HCT116 (cell line): ENCODE measurements at regions not wholly inside any gene's neighbourhood (a gene's known extent, or its start where the extent isn't known, plus 50 kb on each side); places are given as distances from the start of the nearest gene placed in this dataset.

Experiments used
- ATAC-seq: fragments of 200-7000 bp; cut with Tn5 transposase; 2 replicates; pipeline ENCODE4 v1.9.1; 2020; ENCODE audit warnings: mild to moderate bottlenecking, moderate library complexity
- BruUV-seq: library from RNA; stranded (reverse); fragments of 400-500 nt; replicated peaks from 2 replicates; lab custom pipeline; 2021; lab: Mats Ljungman, UMichigan
- CTCF ChIA-PET: fragments of 300-600 bp; sonication (Branson Sonifier 250); formaldehyde crosslinking; loops from one replicate; lab custom pipeline; 2021; ENCODE audit warnings: antibody characterized with exemption; lab: Charles Lee
- POLR2A ChIA-PET: fragments of 300-600, 350-600 bp; sonication (Branson Sonifier 250); formaldehyde crosslinking; loops from one replicate; lab custom pipeline; 2021; ENCODE audit warnings: antibody characterized with exemption; lab: Charles Lee
- RAD21 ChIA-PET, 2 experiments: fragments of 300-600 bp; sonication (Branson Sonifier 250); formaldehyde crosslinking; loops; one replicate each; lab custom pipeline; 2023; ENCODE audit warnings: low total read pairs in 2 of 2; ENCODE audit not compliant: uncharacterized antibody in 2 of 2, unreplicated experiment in 2 of 2, low non-redundant PET in 1 of 2; lab: Charles Lee
- DNase-seq: peaks from one replicate; pipeline ENCODE4 v3.0.0-alpha.2; 2010; ENCODE audit warnings: low read depth, low spot score
- H2AFZ ChIP-seq: fragments of 200-600 bp; shearing (Covaris generic), sonication (generic); 2 replicates; pipeline ENCODE4 v1.6.1; 2017; ENCODE audit warnings: low read depth, mixed run types, mixed read lengths, antibody characterized with exemption, low read length; ENCODE audit not compliant: poor library complexity, severe bottlenecking
- H3K27ac ChIP-seq: 2 replicates; pipeline ENCODE4 v1.5.1; 2012; ENCODE audit warnings: low read depth, low read length
- H3K27me3 ChIP-seq: fragments of 200-600 bp; sonication (generic); 2 replicates; pipeline ENCODE4 v1.6.1; 2016; ENCODE audit warnings: mixed run types, low read length, mixed read lengths; ENCODE audit not compliant: insufficient read depth
- H3K36me3 ChIP-seq, 2 experiments: fragments of 200-500 bp in 1 of 2; fragments of 200-600 bp in 1 of 2; sonication (Bioruptor generic) in 1 of 2; sonication (generic) in 1 of 2; 2 replicates each; pipeline versions ENCODE4 v1.5.1 to v1.6.1; 2014 to 2016; ENCODE audit warnings: low read length in 2 of 2, inconsistent platforms in 1 of 2, mixed read lengths in 1 of 2, mixed run types in 1 of 2; ENCODE audit not compliant: insufficient read depth in 2 of 2, control insufficient read depth in 1 of 2
- H3K4me1 ChIP-seq, 2 experiments: fragments of 200-600 bp in 1 of 2; sonication (generic) in 1 of 2; 2 replicates each; pipeline versions ENCODE4 v1.5.1 to v1.6.1; 2012 to 2017; ENCODE audit warnings: low read length in 2 of 2, inconsistent platforms in 1 of 2, mild to moderate bottlenecking in 1 of 2, mixed read lengths in 1 of 2, mixed run types in 1 of 2, moderate library complexity in 1 of 2; ENCODE audit not compliant: insufficient read depth in 2 of 2, control insufficient read depth in 1 of 2
- H3K4me2 ChIP-seq: fragments of 200-600 bp; sonication (generic); 2 replicates; pipeline ENCODE4 v1.6.1; 2017; ENCODE audit warnings: mixed run types, low read length, mixed read lengths
- H3K4me3 ChIP-seq, 2 experiments: fragments of 200-600 bp in 1 of 2; sonication (generic) in 1 of 2; replicated peaks in 1 of 2; 2 replicates each; pipeline ENCODE4 v1.5.1; 2011 to 2016; ENCODE audit warnings: low read length in 2 of 2, control low read depth in 1 of 2, low read depth in 1 of 2, mild to moderate bottlenecking in 1 of 2, mixed read lengths in 1 of 2, mixed run types in 1 of 2
- H3K79me2 ChIP-seq: fragments of 200-600 bp; sonication (generic); 2 replicates; pipeline ENCODE4 v1.6.1; 2017; ENCODE audit warnings: mild to moderate bottlenecking, mixed run types, low read length, moderate library complexity, mixed read lengths; ENCODE audit not compliant: insufficient read depth
- H3K9ac ChIP-seq: fragments of 200-600 bp; sonication (generic); 2 replicates; pipeline ENCODE4 v1.6.1; 2016; ENCODE audit warnings: low read length, mixed read lengths
- H3K9me2 ChIP-seq: fragments of 200-600 bp; sonication (generic), shearing (Covaris generic); 2 replicates; pipeline ENCODE4 v1.6.1; 2017; ENCODE audit warnings: mixed run types, mild to moderate bottlenecking, moderate library complexity; ENCODE audit not compliant: insufficient read depth
- H3K9me3 ChIP-seq, 2 experiments: fragments of 200-500 bp in 1 of 2; fragments of 200-600 bp in 1 of 2; sonication (Bioruptor generic) in 1 of 2; sonication (generic) in 1 of 2; 2 replicates each; pipeline ENCODE4 v1.6.1; 2014 to 2017; ENCODE audit warnings: low read length in 2 of 2, mixed read lengths in 2 of 2, inconsistent platforms in 1 of 2, low read depth in 1 of 2, mild to moderate bottlenecking in 1 of 2, mixed run types in 1 of 2, moderate library complexity in 1 of 2; ENCODE audit not compliant: control insufficient read depth in 1 of 2, insufficient read depth in 1 of 2
- H4K20me1 ChIP-seq: fragments of 200-600 bp; sonication (generic), shearing (Covaris generic); 2 replicates; pipeline ENCODE4 v1.6.1; 2017; ENCODE audit warnings: mixed run types, mild to moderate bottlenecking, moderate library complexity; ENCODE audit not compliant: insufficient read depth
- CBX3 ChIP-seq: IDR thresholded peaks from 2 replicates; pipeline ENCODE4 v1.6.1; 2012; ENCODE audit warnings: low read depth
- CEBPB ChIP-seq: IDR thresholded peaks from 2 replicates; pipeline ENCODE4 v1.6.1; 2012; ENCODE audit warnings: low read depth
- EZH2 ChIP-seq: fragments of 200-600 bp; sonication (generic); IDR thresholded peaks from 2 replicates; pipeline ENCODE4 v1.6.1; 2017; ENCODE audit warnings: antibody characterized with exemption, mixed run types
- EZH2phosphoT487 ChIP-seq: fragments of 200-600 bp; IDR thresholded peaks from 2 replicates; pipeline ENCODE4 v1.6.1; 2018; ENCODE audit warnings: antibody characterized with exemption, borderline replicate concordance
- JUND ChIP-seq: IDR thresholded peaks from 2 replicates; pipeline ENCODE4 v1.6.1; 2012
- POLR2AphosphoS5 ChIP-seq: IDR thresholded peaks from 2 replicates; pipeline ENCODE4 v1.6.1; 2011; ENCODE audit warnings: mild to moderate bottlenecking, low read depth, low read length, moderate library complexity
- RAD21 ChIP-seq: IDR thresholded peaks from 2 replicates; pipeline ENCODE4 v1.6.1; 2012; ENCODE audit warnings: low read depth, mild to moderate bottlenecking
- SIN3A ChIP-seq: IDR thresholded peaks from 2 replicates; pipeline ENCODE4 v1.6.1; 2012; ENCODE audit warnings: low read depth
- SRF ChIP-seq: IDR thresholded peaks from 2 replicates; pipeline ENCODE4 v1.6.1; 2012; ENCODE audit warnings: low read depth
- TCF7L2 ChIP-seq: IDR thresholded peaks from 2 replicates; pipeline ENCODE4 v1.7.0; 2011; ENCODE audit warnings: borderline replicate concordance, inconsistent platforms; ENCODE audit not compliant: insufficient read depth, insufficient read length; ENCODE audit errors: extremely low read depth
- YY1 ChIP-seq: IDR thresholded peaks from 2 replicates; pipeline ENCODE4 v1.6.1; 2011; ENCODE audit warnings: low read length, low read depth, moderate library complexity, mild to moderate bottlenecking; ENCODE audit not compliant: insufficient replicate concordance; ENCODE audit errors: extremely low read depth
- ZBTB33 ChIP-seq: IDR thresholded peaks from 2 replicates; pipeline ENCODE4 v1.6.1; 2011; ENCODE audit warnings: mild to moderate bottlenecking, low read length, moderate library complexity; ENCODE audit not compliant: insufficient replicate concordance; ENCODE audit errors: extremely low read depth
- intact Hi-C: fragments of 100-400 bp; cut with micrococcal nuclease; formaldehyde crosslinking; loops from 2 replicates; pipeline ENCODE4 v1.10.0; 2022

GRCh38 chr14:84074626-84075025 is 1455.3 kb upstream of the FLRT2 start:
- POLR2A ChIA-PET = no interaction called here
- BruUV-seq = no TSS peak

More at GRCh38 chr14:84074626-84075025, 1455.3 kb upstream of the FLRT2 start:
- RAD21 ChIA-PET = no interaction called here
- H3K27me3 ChIP-seq = no peaks in the 10 kb centered on the region
- H3K4me2 ChIP-seq = no peak overlapping the region
- no peaks in the 10 kb centered on the region; the same call in 1 of the 2 replicates for H4K20me1 ChIP-seq
- H3K4me3 ChIP-seq = no peak overlapping the region
- CTCF ChIA-PET = no interaction called here
- DNase-seq (no peak), ATAC-seq (no peak)
- intact Hi-C loops = no loop called here
- no peak overlapping the region for H3K27ac ChIP-seq
- H2AFZ ChIP-seq = no peak overlapping the region
- no peaks in the 10 kb centered on the region for H3K9me2 ChIP-seq
- no peaks in the 10 kb centered on the region for H3K36me3 ChIP-seq
- TF ChIP-seq EZH2phosphoT487 (no peak), ZBTB33 (no peak), SIN3A (no peak), CBX3 (no peak), TCF7L2 (no peak), POLR2AphosphoS5 (no peak), CEBPB (no peak), RAD21 (no peak), YY1 (no peak), EZH2 (no peak), JUND (no peak), SRF (no peak)
- no peaks in the 10 kb centered on the region for H3K79me2 ChIP-seq
- peaks cover 11 to 12% of the 10 kb centered on the region in 2 experiments; a peak in 3 of 4 replicates for H3K9me3 ChIP-seq
- H3K4me1 ChIP-seq = no peaks in the 10 kb centered on the region
- H3K9ac ChIP-seq = no peak overlapping the region
